ENCODE measurements at regions not wholly inside any gene's neighbourhood (a gene's known extent, or its start where the extent isn't known, plus 50 kb on each side); places are given as distances from the start of the nearest gene placed in this dataset.

GRCh38 chr10:105725007-105725406 is 1083.9 kb downstream of the SORCS3 start:
- TF ChIP-seq CTCF (IDR thresholded peaks at IDR 0.05) (no peak), CREB1 (CRISPR knock-in tag; IDR thresholded peaks at IDR 0.05) (no peak), ZNF263 (CRISPR knock-in tag; IDR thresholded peaks at IDR 0.05; ENCODE audit: low read depth) (no peak), USF2 (CRISPR knock-in tag; IDR thresholded peaks at IDR 0.05) (no peak)
